Smooth muscle cell (in vitro differentiated cells): ENCODE measurements at regions not wholly inside any gene's neighbourhood (a gene's known extent, or its start where the extent isn't known, plus 50 kb on each side); places are given as distances from the start of the nearest gene placed in this dataset.

Experiments
- DNase-seq: peaks from one replicate; lab custom pipeline; 2025; ENCODE audit not compliant: unreplicated experiment; lab: John Stamatoyannopoulos, UW
- H2AFZ ChIP-seq: fragments of 200-600 bp; sonication (generic); 2 replicates; pipeline ENCODE4 v1.6.0; 2016; ENCODE audit warnings: antibody characterized with exemption, low read depth, mild to moderate bottlenecking
- H3F3A ChIP-seq: fragments of 200-600 bp; sonication (generic); 2 replicates; pipeline ENCODE4 v1.6.0; 2017; ENCODE audit warnings: antibody characterized with exemption, low read depth
- H3K27ac ChIP-seq: fragments of 200-600 bp; sonication (generic); 2 replicates; pipeline ENCODE4 v1.5.1; 2016; ENCODE audit warnings: low read depth, mild to moderate bottlenecking
- H3K27me3 ChIP-seq: fragments of 200-600 bp; sonication (generic); 2 replicates; pipeline ENCODE4 v1.6.1; 2016; ENCODE audit warnings: low read depth, mild to moderate bottlenecking
- H3K36me3 ChIP-seq: fragments of 200-600 bp; sonication (generic); 2 replicates; pipeline ENCODE4 v1.5.1; 2016; ENCODE audit warnings: low read depth
- H3K4me1 ChIP-seq: fragments of 200-600 bp; sonication (generic); 2 replicates; pipeline ENCODE4 v1.5.1; 2016; ENCODE audit warnings: low read depth
- H3K4me2 ChIP-seq: fragments of 200-600 bp; sonication (generic); 2 replicates; pipeline ENCODE4 v1.6.0; 2016; ENCODE audit warnings: mild to moderate bottlenecking
- H3K4me3 ChIP-seq: fragments of 200-600 bp; sonication (generic); 2 replicates; pipeline ENCODE4 v1.5.1; 2016; ENCODE audit warnings: mild to moderate bottlenecking
- H3K79me2 ChIP-seq: fragments of 200-600 bp; sonication (generic); 2 replicates; pipeline ENCODE4 v1.6.0; 2016; ENCODE audit warnings: low read depth, mild to moderate bottlenecking
- H3K9ac ChIP-seq: fragments of 200-600 bp; sonication (generic); 2 replicates; pipeline ENCODE4 v1.6.0; 2016; ENCODE audit warnings: low read depth
- H3K9me3 ChIP-seq: fragments of 200-600 bp; sonication (generic); replicated peaks from 2 replicates; pipeline ENCODE4 v1.5.1; 2016; ENCODE audit warnings: low read depth
- H4K20me1 ChIP-seq: fragments of 200-600 bp; sonication (generic); 2 replicates; pipeline ENCODE4 v1.6.0; 2016; ENCODE audit warnings: low read depth
- CTCF ChIP-seq: fragments of 200-600 bp; sonication (generic); IDR thresholded peaks from 2 replicates; pipeline ENCODE4 v1.5.1; 2017; ENCODE audit warnings: borderline replicate concordance, mild to moderate bottlenecking, antibody characterized with exemption; ENCODE audit not compliant: insufficient read depth, poor library complexity, severe bottlenecking
- WGBS: methylation state at CpG from one replicate; pipeline ENCODE4 v1.1.7; 2016; ENCODE audit warnings: low lambda C conversion rate; 5-methylcytosine and 5-hydroxymethylcytosine counted together

- Histone ChIP-seq H3K4me2 (no peak overlapping the region), H3K27ac (no peak overlapping the region), H2AFZ (no peak overlapping the region), H3F3A (no peaks in the 10 kb centered on the region), H3K4me3 (no peak overlapping the region), H3K36me3 (no peaks in the 10 kb centered on the region), H3K9me3 (no peaks in the 10 kb centered on the region), H3K4me1 (no peaks in the 10 kb centered on the region), H3K79me2 (no peaks in the 10 kb centered on the region), H4K20me1 (no peaks in the 10 kb centered on the region), H3K9ac (no peak overlapping the region), H3K27me3 (peaks cover 18% of the 10 kb centered on the region)
- no peak for TF ChIP-seq CTCF
- no peak for DNase-seq
These were observed 72.9 kb upstream of the C3orf49 start for GRCh38 chr3:63746211-63746610.

- no peak overlapping the region for H3K4me2 ChIP-seq
- H3K36me3 ChIP-seq: no peaks in the 10 kb centered on the region
- no peak for TF ChIP-seq CTCF
- H3K9ac ChIP-seq: no peak overlapping the region
- no peaks in the 10 kb centered on the region for H4K20me1 ChIP-seq
- no peak overlapping the region for H3K27ac ChIP-seq
- H3K27me3 ChIP-seq: peaks cover 9% of the 10 kb centered on the region
- H3K9me3 ChIP-seq: no peaks in the 10 kb centered on the region
- H3F3A ChIP-seq: no peaks in the 10 kb centered on the region
- H2AFZ ChIP-seq: no peak overlapping the region
- H3K4me3 ChIP-seq: no peak overlapping the region
- no peak for DNase-seq
- no peaks in the 10 kb centered on the region for H3K4me1 ChIP-seq
- H3K79me2 ChIP-seq: no peaks in the 10 kb centered on the region
These were observed 67.6 kb upstream of the C3orf49 start for GRCh38 chr3:63751459-63751858.

- H4K20me1 ChIP-seq: no peaks in the 10 kb centered on the region
- H3F3A ChIP-seq: no peaks in the 10 kb centered on the region
- H3K79me2 ChIP-seq: no peaks in the 10 kb centered on the region
- no peak overlapping the region for H3K27ac ChIP-seq
- no peaks in the 10 kb centered on the region for H3K9me3 ChIP-seq
- DNase-seq: no peak
- H2AFZ ChIP-seq: no peak overlapping the region
- H3K9ac ChIP-seq: no peak overlapping the region
- H3K4me1 ChIP-seq: no peaks in the 10 kb centered on the region
- H3K4me3 ChIP-seq: no peak overlapping the region
- no peaks in the 10 kb centered on the region for H3K36me3 ChIP-seq
- WGBS: 59% methylated on average over 4 of the region's 4 CpGs
- TF ChIP-seq CTCF: no peak
- no peak overlapping the region for H3K4me2 ChIP-seq
- H3K27me3 ChIP-seq: peaks cover 9% of the 10 kb centered on the region
These were observed 65.5 kb upstream of the C3orf49 start for GRCh38 chr3:63753567-63753966.

GRCh38 chr3:63753995-63754394 lies 65.1 kb upstream of the C3orf49 start:
- Histone ChIP-seq H3K4me2 (no peak overlapping the region), H3K4me3 (no peak overlapping the region), H3K9me3 (no peaks in the 10 kb centered on the region), H2AFZ (no peak overlapping the region), H3K79me2 (no peaks in the 10 kb centered on the region), H3K36me3 (no peaks in the 10 kb centered on the region), H4K20me1 (no peaks in the 10 kb centered on the region), H3K9ac (no peak overlapping the region), H3F3A (no peaks in the 10 kb centered on the region), H3K27me3 (peaks cover 9% of the 10 kb centered on the region), H3K4me1 (no peaks in the 10 kb centered on the region), H3K27ac (no peak overlapping the region)
- no peak for DNase-seq
- TF ChIP-seq CTCF: no peak
- WGBS: 60% methylated on average over 5 of the region's 5 CpGs
